ENCODE measurements at regions not wholly inside any gene's neighbourhood (a gene's known extent, or its start where the extent isn't known, plus 50 kb on each side); places are given as distances from the start of the nearest gene placed in this dataset.

- TF ChIP-seq CTCF (IDR thresholded peaks at IDR 0.05 in 4 of 5, conservative IDR thresholded peaks at IDR 0.05 in 1 of 5) = no peak
- no peak for TF ChIP-seq POLR2A (IDR thresholded peaks at IDR 0.05)
Observed at GRCh38 chr7:46152696-46153095, 231.6 kb upstream of the IGFBP3 start.
